ENCODE measurements at regions not wholly inside any gene's neighbourhood (a gene's known extent, or its start where the extent isn't known, plus 50 kb on each side); places are given as distances from the start of the nearest gene placed in this dataset.

GRCh38 chr16:9141813-9142212, 50.4 kb downstream of the HAPSTR1 start:
- Histone ChIP-seq H3K4me1 (peaks cover 4 to 44% (median 28%) of the 10 kb centered on the region in 10 experiments; a peak in 17 of 20 replicates), H3K9ac (no peak overlapping the region), H3K9me3 (replicated peaks in 1 of 11) (no peaks in the 10 kb centered on the region), H4K20me1 (peaks cover 0 to 6% (median 0%) of the 10 kb centered on the region in 11 experiments; a peak in 4 of 22 replicates), H3K27me3 (no peaks in the 10 kb centered on the region), H3K36me3 (no peaks in the 10 kb centered on the region), H3K4me2 (no peak overlapping the region), H3K27ac (no peak overlapping the region), H3K4me3 (no peak overlapping the region)
- no peak for TF ChIP-seq Cebpa-rat (IDR thresholded peaks at IDR 0.05)

- no peaks in the 10 kb centered on the region for H3K36me3 ChIP-seq
- no peak overlapping the region for H3K27ac ChIP-seq
- peaks cover 4 to 32% (median 21%) of the 10 kb centered on the region in 10 experiments; a peak in 15 of 20 replicates for H3K4me1 ChIP-seq
- no peaks in the 10 kb centered on the region for H3K9me3 ChIP-seq (replicated peaks in 1 of 11)
- H3K27me3 ChIP-seq: no peaks in the 10 kb centered on the region
- H3K9ac ChIP-seq: no peak overlapping the region
- H4K20me1 ChIP-seq: no peaks in the 10 kb centered on the region
- TF ChIP-seq Cebpa-rat (IDR thresholded peaks at IDR 0.05): no peak
- H3K4me2 ChIP-seq: no peak overlapping the region
- no peak overlapping the region for H3K4me3 ChIP-seq
Measured at GRCh38 chr16:9144106-9144505, 52.7 kb downstream of the HAPSTR1 start.

- H3K4me2 ChIP-seq: no peak overlapping the region
- no peak overlapping the region for H3K27ac ChIP-seq
- H3K9ac ChIP-seq: no peak overlapping the region
- H3K4me1 ChIP-seq: peaks cover 4 to 27% (median 14%) of the 10 kb centered on the region in 10 experiments; a peak in 14 of 20 replicates
- H3K4me3 ChIP-seq: no peak overlapping the region
- no peak for TF ChIP-seq Cebpa-rat (IDR thresholded peaks at IDR 0.05)
- H3K36me3 ChIP-seq: no peaks in the 10 kb centered on the region
- H4K20me1 ChIP-seq: no peaks in the 10 kb centered on the region
- no peaks in the 10 kb centered on the region for H3K27me3 ChIP-seq
- no peaks in the 10 kb centered on the region for H3K9me3 ChIP-seq (replicated peaks in 1 of 11)
Measured at GRCh38 chr16:9148374-9149015, 57.1 kb downstream of the HAPSTR1 start.

- Histone ChIP-seq H3K36me3 (no peaks in the 10 kb centered on the region), H3K27ac (no peak overlapping the region), H3K4me1 (peaks cover 0 to 19% (median 12%) of the 10 kb centered on the region in 10 experiments; a peak in 14 of 20 replicates), H4K20me1 (no peaks in the 10 kb centered on the region), H3K4me3 (no peak overlapping the region), H3K4me2 (no peak overlapping the region), H3K9me3 (replicated peaks in 1 of 11) (no peaks in the 10 kb centered on the region), H3K9ac (no peak overlapping the region), H3K27me3 (no peaks in the 10 kb centered on the region)
- TF ChIP-seq Cebpa-rat (IDR thresholded peaks at IDR 0.05): no peak
Measured at GRCh38 chr16:9151074-9151473, 59.6 kb downstream of the HAPSTR1 start.

GRCh38 chr16:9151597-9151996, 60.2 kb downstream of the HAPSTR1 start:
- Histone ChIP-seq H3K4me1 (peaks cover 0 to 14% (median 9%) of the 10 kb centered on the region in 10 experiments; a peak in 13 of 20 replicates), H3K9me3 (replicated peaks in 1 of 11) (no peaks in the 10 kb centered on the region), H3K27ac (no peak overlapping the region), H3K36me3 (no peaks in the 10 kb centered on the region), H3K9ac (no peak overlapping the region), H3K4me2 (peak overlapping the region in 5 of 11 experiments; percentile 8 to 42 (median 27); a peak in 7 of 22 replicates), H3K4me3 (no peak overlapping the region), H3K27me3 (no peaks in the 10 kb centered on the region), H4K20me1 (no peaks in the 10 kb centered on the region)
- TF ChIP-seq Cebpa-rat (IDR thresholded peaks at IDR 0.05): no peak

GRCh38 chr16:9152649-9153501, 61.4 kb downstream of the HAPSTR1 start:
- Histone ChIP-seq H3K4me1 (peaks cover 0 to 11% (median 8%) of the 10 kb centered on the region in 10 experiments; a peak in 12 of 20 replicates), H3K9ac (no peak overlapping the region), H3K27ac (no peak overlapping the region), H3K4me2 (no peak overlapping the region), H3K27me3 (no peaks in the 10 kb centered on the region), H3K4me3 (no peak overlapping the region), H3K9me3 (replicated peaks in 1 of 11) (no peaks in the 10 kb centered on the region), H4K20me1 (no peaks in the 10 kb centered on the region), H3K36me3 (no peaks in the 10 kb centered on the region)
- TF ChIP-seq Cebpa-rat (IDR thresholded peaks at IDR 0.05): no peak

- no peak overlapping the region for H3K4me3 ChIP-seq
- no peak for TF ChIP-seq Cebpa-rat (IDR thresholded peaks at IDR 0.05)
- H3K9ac ChIP-seq: no peak overlapping the region
- H3K4me2 ChIP-seq: no peak overlapping the region
- H3K27me3 ChIP-seq: no peaks in the 10 kb centered on the region
- no peaks in the 10 kb centered on the region for H3K36me3 ChIP-seq
- H3K9me3 ChIP-seq (replicated peaks in 1 of 11): no peaks in the 10 kb centered on the region
- H4K20me1 ChIP-seq: no peaks in the 10 kb centered on the region
- H3K27ac ChIP-seq: no peak overlapping the region
- peaks cover 0 to 11% (median 8%) of the 10 kb centered on the region in 10 experiments; a peak in 12 of 20 replicates for H3K4me1 ChIP-seq
Measured at GRCh38 chr16:9153502-9153864, 62.0 kb downstream of the HAPSTR1 start.

- no peak for TF ChIP-seq Cebpa-rat (IDR thresholded peaks at IDR 0.05)
- Histone ChIP-seq H3K27ac (no peak overlapping the region), H3K9me3 (replicated peaks in 1 of 11) (no peaks in the 10 kb centered on the region), H4K20me1 (no peaks in the 10 kb centered on the region), H3K4me1 (peaks cover 0 to 11% (median 8%) of the 10 kb centered on the region in 10 experiments; a peak in 12 of 20 replicates), H3K4me2 (no peak overlapping the region), H3K36me3 (no peaks in the 10 kb centered on the region), H3K4me3 (no peak overlapping the region), H3K9ac (no peak overlapping the region), H3K27me3 (no peaks in the 10 kb centered on the region)
Measured at GRCh38 chr16:9154567-9155410, 63.3 kb downstream of the HAPSTR1 start.

GRCh38 chr16:9155871-9156270, 64.4 kb downstream of the HAPSTR1 start:
- Histone ChIP-seq H3K9ac (no peak overlapping the region), H3K36me3 (no peaks in the 10 kb centered on the region), H3K27me3 (no peaks in the 10 kb centered on the region), H3K4me1 (peaks cover 0 to 11% (median 8%) of the 10 kb centered on the region in 10 experiments; a peak in 12 of 20 replicates), H3K9me3 (replicated peaks in 1 of 11) (no peaks in the 10 kb centered on the region), H3K4me2 (no peak overlapping the region), H3K27ac (no peak overlapping the region), H3K4me3 (no peak overlapping the region), H4K20me1 (no peaks in the 10 kb centered on the region)
- TF ChIP-seq Cebpa-rat (IDR thresholded peaks at IDR 0.05): no peak

Data from BLaER1 treated with 17β-estradiol and CSF1 and Interleukin-3, amounts not matched to agents 10 nM and 100 nM (cell line).